ENCODE measurements at regions not wholly inside any gene's neighbourhood (a gene's known extent, or its start where the extent isn't known, plus 50 kb on each side); places are given as distances from the start of the nearest gene placed in this dataset.

DNA sequence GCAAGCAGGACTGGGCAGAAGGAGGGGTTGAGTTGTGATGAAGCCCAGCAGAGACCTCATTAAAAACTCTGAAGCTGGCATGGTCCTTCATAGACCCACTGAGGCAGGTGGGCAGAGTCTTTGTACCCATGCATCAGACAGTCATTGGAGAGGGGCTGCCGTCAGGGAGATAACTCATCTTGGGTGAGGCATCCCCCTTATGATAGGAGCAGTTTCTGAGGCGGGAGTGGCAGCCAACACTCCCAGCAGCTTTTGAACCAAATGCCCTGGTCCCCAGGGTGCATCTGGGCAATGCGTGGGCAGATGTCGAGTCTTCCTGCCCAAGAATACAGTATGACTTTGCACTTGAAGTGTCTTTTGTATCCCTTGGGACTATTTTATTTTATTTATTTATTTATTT lies 68.1 kb downstream of the HTR5A start:
- Histone ChIP-seq H3K9me3 (replicated peaks; ENCODE audit: low read length) (no peaks in the 10 kb centered on the region), H3K36me3 (ENCODE audit: insufficient read depth, low read length) (no peaks in the 10 kb centered on the region), H3K4me2 (ENCODE audit: low read length) (no peak overlapping the region)

GRCh38 chr7:155141562-155141961 lies 71.4 kb downstream of the HTR5A start:
- H3K4me2 ChIP-seq (ENCODE audit: low read length): no peak overlapping the region
- no peaks in the 10 kb centered on the region for H3K4me1 ChIP-seq (ENCODE audit: control insufficient read depth, insufficient read depth, low read length)
- no peak overlapping the region for H3K4me3 ChIP-seq (ENCODE audit: low read length)
- no peaks in the 10 kb centered on the region for H3K27me3 ChIP-seq (ENCODE audit: control insufficient read depth, insufficient read depth, low read length)
- no peaks in the 10 kb centered on the region for H3K9me3 ChIP-seq (replicated peaks; ENCODE audit: low read length)
- H3K36me3 ChIP-seq (ENCODE audit: insufficient read depth, low read length): no peaks in the 10 kb centered on the region
- H3K9ac ChIP-seq (ENCODE audit: low read depth, low read length): no peak overlapping the region

More for the DNA sequence above, 68.1 kb downstream of the HTR5A start:
- Histone ChIP-seq H3K9ac (ENCODE audit: low read depth, low read length) (no peak overlapping the region), H3K27me3 (ENCODE audit: control insufficient read depth, insufficient read depth, low read length) (no peaks in the 10 kb centered on the region), H3K4me1 (ENCODE audit: control insufficient read depth, insufficient read depth, low read length) (no peaks in the 10 kb centered on the region), H3K4me3 (ENCODE audit: low read length) (no peak overlapping the region)

- no peaks in the 10 kb centered on the region for H3K36me3 ChIP-seq (ENCODE audit: insufficient read depth, low read length)
- H3K4me3 ChIP-seq (ENCODE audit: low read length): no peak overlapping the region
- H3K4me1 ChIP-seq (ENCODE audit: control insufficient read depth, insufficient read depth, low read length): no peaks in the 10 kb centered on the region
- H3K4me2 ChIP-seq (ENCODE audit: low read length): no peak overlapping the region
- H3K9ac ChIP-seq (ENCODE audit: low read depth, low read length): no peak overlapping the region
- H3K27me3 ChIP-seq (ENCODE audit: control insufficient read depth, insufficient read depth, low read length): no peaks in the 10 kb centered on the region
- no peaks in the 10 kb centered on the region for H3K9me3 ChIP-seq (replicated peaks; ENCODE audit: low read length)
Measured at GRCh38 chr7:155143381-155143780, 73.3 kb downstream of the HTR5A start.

- H3K4me3 ChIP-seq (ENCODE audit: low read length): no peak overlapping the region
- H3K4me2 ChIP-seq (ENCODE audit: low read length): no peak overlapping the region
- H3K4me1 ChIP-seq (ENCODE audit: control insufficient read depth, insufficient read depth, low read length): no peaks in the 10 kb centered on the region
- H3K9me3 ChIP-seq (replicated peaks; ENCODE audit: low read length): no peaks in the 10 kb centered on the region
- H3K36me3 ChIP-seq (ENCODE audit: insufficient read depth, low read length): no peaks in the 10 kb centered on the region
- H3K9ac ChIP-seq (ENCODE audit: low read depth, low read length): no peak overlapping the region
- no peaks in the 10 kb centered on the region for H3K27me3 ChIP-seq (ENCODE audit: control insufficient read depth, insufficient read depth, low read length)
Measured at GRCh38 chr7:155144371-155144770, 74.2 kb downstream of the HTR5A start.

GRCh38 chr7:155145477-155146255 lies 75.5 kb downstream of the HTR5A start:
- Histone ChIP-seq H3K4me1 (ENCODE audit: control insufficient read depth, insufficient read depth, low read length) (no peaks in the 10 kb centered on the region), H3K27me3 (ENCODE audit: control insufficient read depth, insufficient read depth, low read length) (no peaks in the 10 kb centered on the region), H3K4me2 (ENCODE audit: low read length) (no peak overlapping the region), H3K4me3 (ENCODE audit: low read length) (no peak overlapping the region), H3K9me3 (replicated peaks; ENCODE audit: low read length) (no peaks in the 10 kb centered on the region), H3K9ac (ENCODE audit: low read depth, low read length) (no peak overlapping the region), H3K36me3 (ENCODE audit: insufficient read depth, low read length) (no peaks in the 10 kb centered on the region)

DNA sequence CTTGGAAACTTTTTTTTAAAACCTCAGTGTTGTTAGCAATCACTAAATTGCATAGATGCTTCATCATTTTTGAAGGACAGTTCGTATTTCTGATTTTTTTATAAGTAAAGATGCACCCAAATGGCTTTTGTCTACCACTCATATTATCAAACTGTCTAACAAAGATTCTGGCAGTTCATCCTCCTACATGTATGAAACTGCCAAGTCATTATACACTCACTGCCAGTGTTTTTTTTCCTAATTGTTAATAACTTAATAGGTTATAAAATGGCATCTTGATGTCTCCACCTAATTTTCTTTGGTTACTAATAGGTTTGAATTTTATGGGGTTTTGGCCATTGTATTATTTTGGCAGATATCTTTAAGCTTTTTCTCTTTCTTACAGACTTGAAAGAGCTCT lies 77.0 kb downstream of the HTR5A start:
- Histone ChIP-seq H3K4me2 (ENCODE audit: low read length) (no peak overlapping the region), H3K27me3 (ENCODE audit: control insufficient read depth, insufficient read depth, low read length) (no peaks in the 10 kb centered on the region), H3K4me1 (ENCODE audit: control insufficient read depth, insufficient read depth, low read length) (no peaks in the 10 kb centered on the region), H3K9ac (ENCODE audit: low read depth, low read length) (no peak overlapping the region), H3K4me3 (ENCODE audit: low read length) (no peak overlapping the region), H3K36me3 (ENCODE audit: insufficient read depth, low read length) (no peaks in the 10 kb centered on the region), H3K9me3 (replicated peaks; ENCODE audit: low read length) (no peaks in the 10 kb centered on the region)

GRCh38 chr7:155147624-155148023 lies 77.5 kb downstream of the HTR5A start:
- no peaks in the 10 kb centered on the region for H3K27me3 ChIP-seq (ENCODE audit: control insufficient read depth, insufficient read depth, low read length)

DNA sequence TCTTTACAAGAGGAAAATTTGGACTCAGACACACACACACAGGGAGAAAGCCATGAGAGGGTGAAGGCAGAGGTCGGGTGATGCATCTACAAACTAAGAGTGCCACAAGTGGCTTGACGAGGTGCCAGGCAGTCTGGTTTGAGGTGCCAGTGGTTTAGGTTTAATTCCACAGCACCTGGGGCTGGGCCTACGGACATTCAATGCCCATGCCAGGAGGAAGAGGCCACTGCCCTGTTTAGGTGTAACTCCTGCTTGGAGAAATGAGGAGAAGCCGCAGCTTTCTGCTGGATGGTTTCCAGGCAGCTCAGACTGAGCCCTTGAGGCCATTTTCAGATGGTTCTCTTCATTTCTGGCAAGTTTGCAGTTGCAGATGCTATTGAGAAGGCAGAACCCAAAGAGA lies 83.6 kb downstream of the HTR5A start:
- Histone ChIP-seq H3K4me3 (ENCODE audit: low read length) (no peak overlapping the region), H3K9ac (ENCODE audit: low read depth, low read length) (no peak overlapping the region)

More at GRCh38 chr7:155147624-155148023, 77.5 kb downstream of the HTR5A start:
- Histone ChIP-seq H3K4me1 (ENCODE audit: control insufficient read depth, insufficient read depth, low read length) (no peaks in the 10 kb centered on the region), H3K4me3 (ENCODE audit: low read length) (no peak overlapping the region), H3K9ac (ENCODE audit: low read depth, low read length) (no peak overlapping the region), H3K9me3 (replicated peaks; ENCODE audit: low read length) (no peaks in the 10 kb centered on the region), H3K4me2 (ENCODE audit: low read length) (no peak overlapping the region), H3K36me3 (ENCODE audit: insufficient read depth, low read length) (no peaks in the 10 kb centered on the region)

GRCh38 chr7:155154586-155154985 lies 84.5 kb downstream of the HTR5A start:
- Histone ChIP-seq H3K9ac (ENCODE audit: low read depth, low read length) (no peak overlapping the region), H3K4me3 (ENCODE audit: low read length) (no peak overlapping the region), H3K4me2 (ENCODE audit: low read length) (no peak overlapping the region), H3K36me3 (ENCODE audit: insufficient read depth, low read length) (no peaks in the 10 kb centered on the region), H3K4me1 (ENCODE audit: control insufficient read depth, insufficient read depth, low read length) (no peaks in the 10 kb centered on the region), H3K9me3 (replicated peaks; ENCODE audit: low read length) (no peaks in the 10 kb centered on the region), H3K27me3 (ENCODE audit: control insufficient read depth, insufficient read depth, low read length) (no peaks in the 10 kb centered on the region)

More for the DNA sequence above, 83.6 kb downstream of the HTR5A start:
- Histone ChIP-seq H3K4me2 (ENCODE audit: low read length) (no peak overlapping the region), H3K27me3 (ENCODE audit: control insufficient read depth, insufficient read depth, low read length) (no peaks in the 10 kb centered on the region), H3K4me1 (ENCODE audit: control insufficient read depth, insufficient read depth, low read length) (no peaks in the 10 kb centered on the region), H3K9me3 (replicated peaks; ENCODE audit: low read length) (no peaks in the 10 kb centered on the region), H3K36me3 (ENCODE audit: insufficient read depth, low read length) (no peaks in the 10 kb centered on the region)

GRCh38 chr7:155161690-155162089 lies 91.6 kb downstream of the HTR5A start:
- Histone ChIP-seq H3K4me1 (ENCODE audit: control insufficient read depth, insufficient read depth, low read length) (peaks cover 6% of the 10 kb centered on the region), H3K4me2 (ENCODE audit: low read length) (no peak overlapping the region)

DNA sequence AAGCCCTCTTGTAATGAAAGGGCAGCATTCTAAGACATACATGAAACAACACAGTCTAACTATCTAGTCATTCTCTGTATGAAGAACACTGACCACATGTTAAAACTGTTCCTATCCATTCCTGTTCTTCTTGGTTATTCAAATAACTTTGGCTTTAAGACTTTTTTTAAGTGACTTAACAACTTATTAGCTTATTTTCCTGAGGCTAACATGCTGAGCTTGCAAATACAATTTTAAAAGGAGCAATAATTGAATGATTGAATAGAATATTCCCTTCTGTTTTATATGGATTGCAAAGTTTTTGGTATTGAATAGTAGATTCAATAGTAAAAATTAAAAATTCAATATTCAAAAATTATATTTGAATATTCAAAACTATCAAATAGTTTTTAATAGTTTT lies 92.3 kb downstream of the HTR5A start:
- peaks cover 6% of the 10 kb centered on the region for H3K4me1 ChIP-seq (ENCODE audit: control insufficient read depth, insufficient read depth, low read length)
- no peak overlapping the region for H3K4me3 ChIP-seq (ENCODE audit: low read length)
- H3K36me3 ChIP-seq (ENCODE audit: insufficient read depth, low read length): no peaks in the 10 kb centered on the region
- H3K9ac ChIP-seq (ENCODE audit: low read depth, low read length): no peak overlapping the region
- peaks cover 12% of the 10 kb centered on the region for H3K27me3 ChIP-seq (ENCODE audit: control insufficient read depth, insufficient read depth, low read length)
- no peak overlapping the region for H3K4me2 ChIP-seq (ENCODE audit: low read length)
- H3K9me3 ChIP-seq (replicated peaks; ENCODE audit: low read length): no peaks in the 10 kb centered on the region

More at GRCh38 chr7:155161690-155162089, 91.6 kb downstream of the HTR5A start:
- Histone ChIP-seq H3K27me3 (ENCODE audit: control insufficient read depth, insufficient read depth, low read length) (peaks cover 12% of the 10 kb centered on the region), H3K36me3 (ENCODE audit: insufficient read depth, low read length) (no peaks in the 10 kb centered on the region), H3K9ac (ENCODE audit: low read depth, low read length) (no peak overlapping the region), H3K4me3 (ENCODE audit: low read length) (no peak overlapping the region), H3K9me3 (replicated peaks; ENCODE audit: low read length) (no peaks in the 10 kb centered on the region)

GRCh38 chr7:155163696-155164095 lies 93.6 kb downstream of the HTR5A start:
- Histone ChIP-seq H3K4me1 (ENCODE audit: control insufficient read depth, insufficient read depth, low read length) (peaks cover 6% of the 10 kb centered on the region), H3K36me3 (ENCODE audit: insufficient read depth, low read length) (no peaks in the 10 kb centered on the region)

More at GRCh38 chr7:155163696-155164095, 93.6 kb downstream of the HTR5A start:
- Histone ChIP-seq H3K4me2 (ENCODE audit: low read length) (no peak overlapping the region), H3K4me3 (ENCODE audit: low read length) (no peak overlapping the region), H3K27me3 (ENCODE audit: control insufficient read depth, insufficient read depth, low read length) (peaks cover 12% of the 10 kb centered on the region), H3K9ac (ENCODE audit: low read depth, low read length) (no peak overlapping the region), H3K9me3 (replicated peaks; ENCODE audit: low read length) (no peaks in the 10 kb centered on the region)
